SK-N-SH (cell line): ENCODE measurements at regions not wholly inside any gene's neighbourhood (a gene's known extent, or its start where the extent isn't known, plus 50 kb on each side); places are given as distances from the start of the nearest gene placed in this dataset.

Experiments
- CTCF ChIP-seq: fragments of 200-600 bp; sonication (generic); IDR thresholded peaks from 2 replicates; pipeline ENCODE4 v1.6.1; 2017; ENCODE audit warnings: antibody characterized with exemption, mild to moderate bottlenecking, moderate library complexity
- MXI1 ChIP-seq: IDR thresholded peaks from 2 replicates; pipeline ENCODE4 v1.6.1; 2012; ENCODE audit warnings: mild to moderate bottlenecking, low read depth, low read length, improper control_type of control experiment
- YY1 ChIP-seq: IDR thresholded peaks from 2 replicates; pipeline ENCODE4 v1.4.0; 2012; ENCODE audit warnings: low read depth, mild to moderate bottlenecking
- TF ChIP-seq, protein P1 (sequence below): fragments of 150-350 bp; IDR thresholded peaks from 2 replicates; pipeline ENCODE4 v1.6.1; 2016; ENCODE audit warnings: mild to moderate bottlenecking, low read depth, low read length

DNA sequence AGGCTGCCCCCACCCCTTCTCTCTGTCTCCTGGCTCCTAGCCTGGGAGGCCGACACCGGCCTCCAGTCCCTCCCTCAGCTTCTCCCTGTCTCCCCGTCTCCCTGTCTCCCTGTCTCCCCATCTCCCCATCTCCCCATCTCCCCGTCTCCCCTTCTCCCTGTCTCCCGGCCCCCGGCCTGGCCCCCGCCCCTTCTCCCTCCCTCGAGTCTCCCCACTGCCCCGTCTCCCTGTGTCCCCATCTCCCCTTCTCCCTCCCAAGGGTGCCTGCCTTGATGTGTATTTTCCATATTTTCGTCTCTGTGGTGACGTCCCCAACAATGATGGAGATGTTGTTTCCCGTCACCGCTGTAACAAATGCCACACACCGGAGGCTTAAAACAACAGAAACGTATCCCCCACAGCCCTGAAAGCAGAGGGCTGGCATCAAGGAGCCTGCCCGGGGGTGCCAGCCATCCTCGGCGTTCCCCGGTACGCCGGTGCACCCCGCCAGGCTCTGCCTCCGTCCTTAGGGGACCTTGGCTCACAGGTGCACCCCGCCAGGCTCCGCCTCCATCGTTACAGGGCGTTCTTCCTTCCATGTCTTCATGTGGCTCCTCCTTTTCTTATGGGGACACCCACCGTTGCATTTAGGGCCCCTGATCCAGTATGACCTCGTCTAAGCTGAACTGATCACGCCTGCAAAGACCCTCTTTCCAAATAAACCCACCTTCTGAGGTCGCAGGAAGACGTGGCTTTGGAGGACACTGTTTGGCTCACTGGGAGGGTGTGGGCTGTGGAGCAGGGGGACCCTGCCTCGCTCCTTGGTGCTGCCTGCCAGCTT, 151.6 kb downstream of the NPIPB11 start:
- TF ChIP-seq CTCF (no peak), YY1 (no peak), MXI1 (no peak)
- TF ChIP-seq, protein P1, sequence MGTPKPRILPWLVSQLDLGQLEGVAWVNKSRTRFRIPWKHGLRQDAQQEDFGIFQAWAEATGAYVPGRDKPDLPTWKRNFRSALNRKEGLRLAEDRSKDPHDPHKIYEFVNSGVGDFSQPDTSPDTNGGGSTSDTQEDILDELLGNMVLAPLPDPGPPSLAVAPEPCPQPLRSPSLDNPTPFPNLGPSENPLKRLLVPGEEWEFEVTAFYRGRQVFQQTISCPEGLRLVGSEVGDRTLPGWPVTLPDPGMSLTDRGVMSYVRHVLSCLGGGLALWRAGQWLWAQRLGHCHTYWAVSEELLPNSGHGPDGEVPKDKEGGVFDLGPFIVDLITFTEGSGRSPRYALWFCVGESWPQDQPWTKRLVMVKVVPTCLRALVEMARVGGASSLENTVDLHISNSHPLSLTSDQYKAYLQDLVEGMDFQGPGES: no peak
